Keratinocyte (primary cell): ENCODE measurements at regions not wholly inside any gene's neighbourhood (a gene's known extent, or its start where the extent isn't known, plus 50 kb on each side); places are given as distances from the start of the nearest gene placed in this dataset.
A peak's percentile ranks its signal among the peaks of the same experiment; 100 is the strongest.

Experiments
- DNase-seq: peaks from one replicate; pipeline ENCODE4 v3.0.0-alpha.2; 2011; ENCODE audit warnings: low read depth, missing footprints, low spot score
- FAIRE-seq: peaks from 2 replicates; lab custom pipeline; 2011; peaks lifted over from hg19 to GRCh38; lab: Jason Lieb, UNC
- H2AFZ ChIP-seq: 2 replicates; pipeline ENCODE4 v1.6.0; 2012; ENCODE audit warnings: low read length, control low read depth, inconsistent platforms; ENCODE audit not compliant: control insufficient read depth
- H3K27ac ChIP-seq: 2 replicates; pipeline ENCODE4 v1.5.1; 2011; ENCODE audit warnings: low read length; ENCODE audit not compliant: control insufficient read depth, insufficient read depth
- H3K27me3 ChIP-seq: 3 replicates; pipeline ENCODE4 v1.6.0; 2011; ENCODE audit warnings: low read length; ENCODE audit not compliant: control insufficient read depth, insufficient read depth; ENCODE audit errors: extremely low read depth
- H3K36me3 ChIP-seq, 2 experiments: 2 replicates in 1 of 2; 3 replicates in 1 of 2; pipeline ENCODE4 v1.5.1; 2011; ENCODE audit warnings: low read length in 2 of 2, mild to moderate bottlenecking in 1 of 2; ENCODE audit not compliant: control insufficient read depth in 2 of 2, insufficient read depth in 2 of 2; ENCODE audit errors: extremely low read depth in 1 of 2
- H3K4me1 ChIP-seq: 3 replicates; pipeline ENCODE4 v1.5.1; 2011; ENCODE audit warnings: low read length; ENCODE audit not compliant: control insufficient read depth, insufficient read depth; ENCODE audit errors: extremely low read depth
- H3K4me2 ChIP-seq: 3 replicates; pipeline ENCODE4 v1.6.0; 2011; ENCODE audit warnings: low read depth, low read length; ENCODE audit not compliant: control insufficient read depth, insufficient read depth; ENCODE audit errors: extremely low read depth
- H3K4me3 ChIP-seq, 3 experiments: fragments of 200-600 bp in 1 of 3; sonication (generic) in 1 of 3; 2 replicates in 2 of 3; 3 replicates in 1 of 3; pipeline ENCODE4 v1.5.1; 2011 to 2016; ENCODE audit warnings: low read length in 3 of 3, mild to moderate bottlenecking in 3 of 3, control low read depth in 2 of 3, inconsistent platforms in 1 of 3, low read depth in 1 of 3, mixed read lengths in 1 of 3, mixed run types in 1 of 3, moderate library complexity in 1 of 3; ENCODE audit not compliant: control insufficient read depth in 2 of 3, insufficient read depth in 2 of 3; ENCODE audit errors: extremely low read depth in 1 of 3
- H3K79me2 ChIP-seq: 2 replicates; pipeline ENCODE4 v1.6.0; 2012; ENCODE audit warnings: low read length; ENCODE audit not compliant: control insufficient read depth, insufficient read depth
- H3K9ac ChIP-seq: 3 replicates; pipeline ENCODE4 v1.6.0; 2011; ENCODE audit warnings: low read length; ENCODE audit not compliant: control insufficient read depth, insufficient read depth; ENCODE audit errors: extremely low read depth
- H3K9me1 ChIP-seq: 3 replicates; pipeline ENCODE4 v1.6.0; 2011; ENCODE audit warnings: low read length; ENCODE audit not compliant: control insufficient read depth, insufficient read depth; ENCODE audit errors: extremely low read depth
- H3K9me3 ChIP-seq: 2 replicates; pipeline ENCODE4 v1.5.1; 2012; ENCODE audit warnings: low read depth, low read length; ENCODE audit not compliant: control insufficient read depth
- H4K20me1 ChIP-seq: 3 replicates; pipeline ENCODE4 v1.6.0; 2011; ENCODE audit warnings: low read length; ENCODE audit not compliant: control insufficient read depth, insufficient read depth; ENCODE audit errors: extremely low read depth
- EZH2 ChIP-seq: IDR thresholded peaks from one replicate; pipeline ENCODE4 v1.6.1; 2012; ENCODE audit warnings: inconsistent platforms, mild to moderate bottlenecking, low read length, moderate library complexity
- dilution Hi-C: fragments of 300-500 bp; cut with MboI; formaldehyde crosslinking; loops from one replicate; pipeline ENCODE4 v1.7.0; 2020; ENCODE audit warnings: low sequenced_read_pairs; ENCODE audit not compliant: extremely low pct_ligation_motif_present
- TF ChIP-seq, protein P1 (sequence below), 3 experiments: IDR thresholded peaks in 1 of 3; conservative IDR thresholded peaks in 1 of 3; optimal IDR thresholded peaks in 1 of 3; 2 replicates in 2 of 3; 3 replicates in 1 of 3; pipeline versions ENCODE3 to v1.5.1; 2011; ENCODE audit warnings: low read length in 3 of 3, mild to moderate bottlenecking in 3 of 3, moderate library complexity in 2 of 3, control low read depth in 1 of 3, inconsistent platforms in 1 of 3; ENCODE audit not compliant: insufficient read depth in 2 of 3; ENCODE audit errors: extremely low read depth in 1 of 3

DNA sequence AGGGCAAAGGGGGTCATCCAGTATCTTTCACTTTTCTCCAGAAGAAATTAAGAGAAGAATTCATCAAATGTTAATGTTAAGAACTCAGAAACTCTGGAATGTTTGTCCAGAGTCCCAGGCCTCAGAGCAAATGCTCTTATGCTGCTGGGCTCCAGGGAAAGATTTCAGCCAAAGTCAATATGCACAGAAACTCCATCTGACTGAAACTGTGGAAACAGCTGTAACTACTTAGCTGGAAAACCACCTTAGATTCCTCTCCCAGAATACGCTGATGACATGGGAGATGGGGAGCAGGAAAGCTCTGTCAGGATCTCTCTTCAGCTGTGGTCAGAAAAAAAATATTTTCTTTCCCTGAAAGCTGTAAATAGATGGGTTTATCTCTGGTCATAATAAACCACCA, 559.6 kb downstream of the RFPL4B start:
- Histone ChIP-seq H3K9me3 (no peaks in the 10 kb centered on the region), H3K79me2 (no peaks in the 10 kb centered on the region), H3K27me3 (no peaks in the 10 kb centered on the region), H4K20me1 (no peaks in the 10 kb centered on the region), H3K4me2 (no peak overlapping the region), H3K9me1 (no peaks in the 10 kb centered on the region), H3K27ac (no peak overlapping the region), H3K4me1 (peaks cover 7% of the 10 kb centered on the region), H3K4me3 (no peak overlapping the region), H3K36me3 (no peaks in the 10 kb centered on the region), H2AFZ (no peak overlapping the region), H3K9ac (no peak overlapping the region)
- FAIRE-seq (peak; percentile 29), DNase-seq (no peak)
- TF ChIP-seq, protein P1, sequence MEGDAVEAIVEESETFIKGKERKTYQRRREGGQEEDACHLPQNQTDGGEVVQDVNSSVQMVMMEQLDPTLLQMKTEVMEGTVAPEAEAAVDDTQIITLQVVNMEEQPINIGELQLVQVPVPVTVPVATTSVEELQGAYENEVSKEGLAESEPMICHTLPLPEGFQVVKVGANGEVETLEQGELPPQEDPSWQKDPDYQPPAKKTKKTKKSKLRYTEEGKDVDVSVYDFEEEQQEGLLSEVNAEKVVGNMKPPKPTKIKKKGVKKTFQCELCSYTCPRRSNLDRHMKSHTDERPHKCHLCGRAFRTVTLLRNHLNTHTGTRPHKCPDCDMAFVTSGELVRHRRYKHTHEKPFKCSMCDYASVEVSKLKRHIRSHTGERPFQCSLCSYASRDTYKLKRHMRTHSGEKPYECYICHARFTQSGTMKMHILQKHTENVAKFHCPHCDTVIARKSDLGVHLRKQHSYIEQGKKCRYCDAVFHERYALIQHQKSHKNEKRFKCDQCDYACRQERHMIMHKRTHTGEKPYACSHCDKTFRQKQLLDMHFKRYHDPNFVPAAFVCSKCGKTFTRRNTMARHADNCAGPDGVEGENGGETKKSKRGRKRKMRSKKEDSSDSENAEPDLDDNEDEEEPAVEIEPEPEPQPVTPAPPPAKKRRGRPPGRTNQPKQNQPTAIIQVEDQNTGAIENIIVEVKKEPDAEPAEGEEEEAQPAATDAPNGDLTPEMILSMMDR (optimal IDR thresholded peaks at IDR 0.05 in 1 of 3, IDR thresholded peaks at IDR 0.05 in 1 of 3, conservative IDR thresholded peaks at IDR 0.05 in 1 of 3; ENCODE audit: extremely low read depth in 1 of 3, insufficient read depth in 2 of 3, low read length in 3 of 3) = no peak
- no peak for TF ChIP-seq EZH2
- dilution Hi-C loops = no loop called here

DNA sequence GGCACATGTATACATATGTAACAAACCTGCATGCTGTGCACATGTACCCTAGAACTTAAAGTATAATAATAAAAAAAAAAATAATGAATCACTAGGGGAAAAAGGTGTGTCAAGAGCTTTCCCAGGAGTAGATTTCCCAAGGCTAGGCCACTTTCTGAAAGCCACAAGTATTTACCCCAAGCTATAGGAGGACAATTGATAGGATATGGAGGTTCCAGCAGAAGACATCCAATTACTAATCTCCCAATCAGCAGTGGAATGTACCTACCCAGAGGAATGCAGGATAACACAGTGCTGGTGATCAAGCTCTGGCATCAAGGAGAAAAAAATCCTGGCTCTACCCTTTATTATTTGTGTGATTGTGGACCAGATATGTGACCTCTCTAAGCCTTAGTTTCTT, 562.7 kb downstream of the RFPL4B start:
- dilution Hi-C loops = no loop called here
- no peaks in the 10 kb centered on the region for H3K9me3 ChIP-seq
- peak overlapping the region; percentile 54 for H3K4me2 ChIP-seq
- no peaks in the 10 kb centered on the region for H3K79me2 ChIP-seq
- H3K4me1 ChIP-seq = peaks cover 7% of the 10 kb centered on the region
- H2AFZ ChIP-seq = no peak overlapping the region
- H3K9me1 ChIP-seq = no peaks in the 10 kb centered on the region
- H4K20me1 ChIP-seq = no peaks in the 10 kb centered on the region
- H3K27me3 ChIP-seq = no peaks in the 10 kb centered on the region
- H3K36me3 ChIP-seq = no peaks in the 10 kb centered on the region
- peak; percentile 73 for DNase-seq
- TF ChIP-seq, protein P1 (optimal IDR thresholded peaks at IDR 0.05 in 1 of 3, IDR thresholded peaks at IDR 0.05 in 1 of 3, conservative IDR thresholded peaks at IDR 0.05 in 1 of 3; ENCODE audit: extremely low read depth in 1 of 3, insufficient read depth in 2 of 3, low read length in 3 of 3) = no peak
- TF ChIP-seq EZH2 = no peak
- peak overlapping the region; percentile 25 for H3K27ac ChIP-seq
- H3K9ac ChIP-seq = no peak overlapping the region
- FAIRE-seq = peak; percentile 77
- peak overlapping the region in 1 of 3 experiments; percentile 48 for H3K4me3 ChIP-seq
